ENCODE measurements at regions not wholly inside any gene's neighbourhood (a gene's known extent, or its start where the extent isn't known, plus 50 kb on each side); places are given as distances from the start of the nearest gene placed in this dataset.

DNA sequence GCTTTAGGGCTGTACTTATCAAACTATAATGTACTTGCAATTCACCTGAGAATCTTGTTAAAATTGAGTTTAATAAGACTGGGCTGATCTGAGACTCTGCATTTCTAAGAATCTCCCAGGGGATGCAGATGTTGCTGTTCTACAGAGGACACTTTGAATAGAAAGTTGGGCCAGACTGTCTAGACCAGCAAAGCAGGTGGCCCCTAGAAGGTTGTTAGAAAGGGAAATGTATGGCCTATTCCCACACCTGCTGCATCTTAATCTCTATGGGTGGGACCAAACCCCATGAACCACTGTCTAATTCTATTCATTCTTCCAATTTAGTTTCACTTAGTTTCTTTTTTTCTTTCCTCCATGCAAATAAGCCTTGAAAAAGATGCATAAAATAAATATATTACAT is 413.2 kb upstream of the TECRL start:
- TF ChIP-seq, protein P1, sequence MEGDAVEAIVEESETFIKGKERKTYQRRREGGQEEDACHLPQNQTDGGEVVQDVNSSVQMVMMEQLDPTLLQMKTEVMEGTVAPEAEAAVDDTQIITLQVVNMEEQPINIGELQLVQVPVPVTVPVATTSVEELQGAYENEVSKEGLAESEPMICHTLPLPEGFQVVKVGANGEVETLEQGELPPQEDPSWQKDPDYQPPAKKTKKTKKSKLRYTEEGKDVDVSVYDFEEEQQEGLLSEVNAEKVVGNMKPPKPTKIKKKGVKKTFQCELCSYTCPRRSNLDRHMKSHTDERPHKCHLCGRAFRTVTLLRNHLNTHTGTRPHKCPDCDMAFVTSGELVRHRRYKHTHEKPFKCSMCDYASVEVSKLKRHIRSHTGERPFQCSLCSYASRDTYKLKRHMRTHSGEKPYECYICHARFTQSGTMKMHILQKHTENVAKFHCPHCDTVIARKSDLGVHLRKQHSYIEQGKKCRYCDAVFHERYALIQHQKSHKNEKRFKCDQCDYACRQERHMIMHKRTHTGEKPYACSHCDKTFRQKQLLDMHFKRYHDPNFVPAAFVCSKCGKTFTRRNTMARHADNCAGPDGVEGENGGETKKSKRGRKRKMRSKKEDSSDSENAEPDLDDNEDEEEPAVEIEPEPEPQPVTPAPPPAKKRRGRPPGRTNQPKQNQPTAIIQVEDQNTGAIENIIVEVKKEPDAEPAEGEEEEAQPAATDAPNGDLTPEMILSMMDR (IDR thresholded peaks at IDR 0.05) = no peak
- TF ChIP-seq ZFX (IDR thresholded peaks at IDR 0.05; ENCODE audit: borderline replicate concordance) = no peak

All from 22Rv1 (cell line).